HPDE6-E6E7 (cell line): ENCODE measurements at regions not wholly inside any gene's neighbourhood (a gene's known extent, or its start where the extent isn't known, plus 50 kb on each side); places are given as distances from the start of the nearest gene placed in this dataset.

Source experiments
- DNase-seq: peaks from one replicate; pipeline ENCODE4 v3.0.0; 2011; ENCODE audit warnings: missing footprints; ENCODE audit errors: extremely low spot score

GRCh38 chr2:8461341-8461740 lies 220.5 kb upstream of the ID2 start:
- no peak for DNase-seq

DNA sequence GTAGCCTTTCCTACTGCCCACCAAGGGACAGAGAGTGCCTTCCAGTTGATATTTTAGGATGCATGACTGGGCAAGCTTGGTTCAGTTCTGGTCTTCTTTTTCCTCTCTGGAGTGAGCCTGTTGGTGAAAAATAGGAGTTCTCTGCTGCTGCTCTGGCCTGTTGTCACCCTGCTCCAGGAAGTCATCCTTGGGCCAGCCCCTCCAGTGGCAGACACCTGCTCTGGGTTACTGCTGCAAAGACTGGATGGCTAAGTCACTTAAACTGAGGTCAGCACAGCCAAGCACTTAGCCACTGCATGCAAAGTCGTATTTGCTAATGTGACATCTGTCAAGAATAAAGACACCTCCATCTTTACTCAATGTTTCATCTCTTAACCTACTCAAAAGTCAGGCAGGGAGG lies 219.6 kb upstream of the ID2 start:
- no peak for DNase-seq

DNA sequence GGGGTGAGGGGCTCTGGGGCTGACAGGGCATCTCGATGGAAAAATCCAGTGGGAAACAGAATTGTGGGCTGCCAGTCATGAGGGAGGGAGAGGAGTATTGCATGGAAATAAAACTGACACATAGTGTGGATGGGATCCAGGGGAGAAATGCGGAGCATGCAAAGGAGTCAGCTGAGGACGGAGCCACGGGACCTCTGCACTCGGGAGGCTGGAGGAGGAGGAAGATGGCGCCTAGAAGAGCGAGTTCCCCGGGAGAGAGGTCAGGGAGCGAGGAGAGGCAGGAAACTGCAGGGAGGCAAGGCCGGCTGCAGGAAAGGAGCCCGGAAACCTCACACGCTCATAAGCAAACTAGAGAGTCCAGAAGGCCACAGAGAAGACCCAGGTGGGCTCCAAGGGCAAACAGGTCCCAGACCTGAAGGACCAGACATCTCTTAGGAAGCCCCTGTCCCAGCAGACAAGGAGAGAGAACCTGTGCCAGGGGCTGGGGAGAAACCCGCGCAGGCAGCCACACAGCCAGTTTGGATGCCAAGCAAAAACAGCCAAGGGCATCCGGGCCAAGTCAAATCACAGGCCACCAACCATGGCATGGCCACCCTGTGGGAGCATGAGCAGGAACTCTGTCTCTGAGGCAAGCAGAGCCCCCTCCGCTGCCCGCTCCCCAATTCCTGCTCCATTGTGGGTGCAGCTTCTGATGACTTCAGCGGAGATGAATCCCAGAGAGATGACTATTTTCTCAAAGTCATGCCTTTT lies 218.8 kb upstream of the ID2 start:
- no peak for DNase-seq

DNA sequence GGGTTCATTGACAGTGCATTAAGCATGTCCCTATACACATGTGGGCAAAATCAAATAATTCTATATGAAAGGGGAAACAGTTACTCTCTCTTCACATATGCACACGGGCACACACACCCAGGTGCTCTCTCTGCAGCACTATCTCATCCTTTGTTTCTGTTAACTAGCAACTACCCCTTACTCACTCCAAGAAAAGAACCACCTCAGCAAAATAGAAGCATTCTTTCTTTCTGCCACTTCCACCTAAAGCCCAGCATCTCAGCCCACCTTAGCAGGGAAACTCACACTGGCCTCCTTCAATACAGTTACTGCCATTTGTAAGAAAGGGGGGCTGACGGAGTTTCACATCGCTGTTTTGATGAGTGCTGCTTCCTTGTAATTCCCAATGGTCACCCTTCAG lies 216.3 kb upstream of the ID2 start:
- no peak for DNase-seq

GRCh38 chr2:8469709-8470493 lies 212.0 kb upstream of the ID2 start:
- DNase-seq: no peak

DNA sequence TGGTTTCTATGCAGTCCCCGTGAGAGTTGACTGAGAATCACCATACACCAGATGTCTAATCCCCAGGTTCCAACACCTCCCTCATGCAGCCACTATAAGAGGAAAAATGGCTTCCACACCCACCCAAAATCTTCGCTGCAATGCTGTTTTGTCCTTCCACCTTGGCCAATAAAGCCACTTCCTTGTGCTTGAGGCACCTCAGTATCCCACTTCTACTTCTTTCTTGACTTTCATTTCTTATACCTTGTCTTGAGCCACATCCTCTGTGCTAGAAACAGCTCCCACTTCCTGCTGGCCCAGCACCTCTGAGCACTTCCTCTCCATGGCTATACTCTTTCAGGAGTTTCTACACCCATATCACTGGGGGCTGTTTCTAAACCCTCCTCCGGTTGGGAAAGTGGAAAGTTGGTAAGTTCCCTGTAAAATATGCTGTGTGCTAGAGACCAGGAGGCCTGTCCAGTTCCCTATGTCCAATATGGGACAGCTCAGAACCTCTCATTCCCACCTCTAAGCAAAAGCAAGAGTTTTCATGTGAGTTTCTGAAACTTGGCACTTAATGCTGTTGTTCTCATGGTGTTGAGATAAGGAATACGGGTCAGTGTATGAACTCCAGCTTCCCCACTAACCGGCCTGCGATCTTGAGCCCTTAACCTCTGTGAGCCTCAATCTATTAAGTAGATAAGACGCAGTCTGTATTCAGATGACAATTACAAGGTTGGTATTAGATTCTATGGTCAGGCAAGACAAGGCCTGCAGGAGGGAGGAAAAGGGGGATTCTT lies 209.1 kb upstream of the ID2 start:
- DNase-seq: no peak

DNA sequence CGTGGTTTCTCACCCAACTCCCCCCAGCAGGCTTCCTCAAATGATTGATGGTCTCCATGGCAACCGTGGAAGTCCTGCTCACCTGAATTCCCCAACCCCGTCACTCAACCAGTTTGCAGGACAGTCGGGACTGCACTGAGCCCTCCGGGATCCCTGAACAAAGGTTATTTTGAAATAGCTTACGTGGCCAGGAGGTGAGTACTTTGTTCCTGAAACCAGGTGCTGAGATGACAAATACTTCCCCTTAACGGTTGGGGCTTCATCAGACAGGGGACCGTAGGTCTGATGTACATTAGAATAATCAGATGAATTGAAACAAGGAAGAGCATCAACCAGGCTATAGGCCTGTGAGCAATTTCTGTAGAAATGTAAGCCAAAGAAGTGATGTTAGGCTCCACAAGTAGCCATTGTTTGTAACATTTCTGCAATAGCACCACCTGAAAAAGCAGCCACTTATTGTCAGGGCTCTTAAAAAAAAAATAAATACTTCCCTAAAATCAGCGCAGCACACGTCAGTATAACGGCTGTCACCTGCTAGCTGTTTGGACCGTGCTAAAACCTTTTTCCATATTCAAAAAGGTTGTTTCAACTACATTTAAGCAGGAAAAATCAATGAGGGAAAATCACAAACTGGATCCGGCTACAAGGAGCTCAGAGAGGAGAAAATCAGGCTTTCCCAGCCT lies 206.4 kb upstream of the ID2 start:
- DNase-seq: no peak

DNA sequence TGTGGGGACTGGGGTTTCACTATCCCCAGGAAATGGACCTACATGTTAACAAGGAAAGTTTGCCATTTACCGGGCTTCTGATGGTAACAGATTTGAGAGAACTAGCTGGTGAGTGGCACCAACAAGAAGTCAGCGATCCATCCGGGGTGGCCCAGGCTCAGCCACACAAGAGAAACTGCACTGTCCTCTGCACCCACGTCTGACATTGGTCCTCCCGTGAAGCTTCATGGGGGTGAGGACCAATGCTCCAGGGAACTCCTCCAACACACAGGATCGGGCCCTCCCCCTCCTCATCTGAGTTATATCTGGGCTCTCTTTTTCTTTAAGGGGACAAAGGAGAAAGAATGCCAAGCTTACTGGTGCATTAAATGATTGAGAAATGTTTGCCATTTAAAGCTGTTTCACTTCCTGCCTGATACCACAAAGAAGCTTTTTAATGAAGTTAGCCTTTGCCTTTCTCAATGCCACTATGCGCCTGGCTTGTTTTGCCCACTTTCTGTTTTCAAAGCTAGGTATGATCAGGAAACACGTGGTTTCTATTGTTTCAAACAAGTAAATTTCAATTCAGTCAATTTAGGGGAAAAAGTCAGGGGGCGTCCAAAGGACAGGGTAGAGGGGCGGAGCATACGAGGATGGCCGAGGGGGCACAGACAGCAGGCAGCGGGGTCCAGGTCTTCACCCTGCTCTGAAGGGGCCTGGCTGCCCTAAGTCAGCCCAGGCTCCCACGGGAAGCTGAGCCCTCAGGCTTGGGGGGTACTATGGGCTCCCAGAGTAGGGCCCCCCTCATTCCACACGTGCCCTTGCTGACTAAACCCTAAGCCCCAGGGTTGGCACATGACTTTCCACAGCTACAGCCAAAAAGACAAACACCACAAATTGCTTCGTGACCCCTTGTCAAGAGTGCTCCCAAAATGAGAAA lies 204.0 kb upstream of the ID2 start:
- DNase-seq: no peak

GRCh38 chr2:8478471-8478793 lies 203.4 kb upstream of the ID2 start:
- DNase-seq: no peak

DNA sequence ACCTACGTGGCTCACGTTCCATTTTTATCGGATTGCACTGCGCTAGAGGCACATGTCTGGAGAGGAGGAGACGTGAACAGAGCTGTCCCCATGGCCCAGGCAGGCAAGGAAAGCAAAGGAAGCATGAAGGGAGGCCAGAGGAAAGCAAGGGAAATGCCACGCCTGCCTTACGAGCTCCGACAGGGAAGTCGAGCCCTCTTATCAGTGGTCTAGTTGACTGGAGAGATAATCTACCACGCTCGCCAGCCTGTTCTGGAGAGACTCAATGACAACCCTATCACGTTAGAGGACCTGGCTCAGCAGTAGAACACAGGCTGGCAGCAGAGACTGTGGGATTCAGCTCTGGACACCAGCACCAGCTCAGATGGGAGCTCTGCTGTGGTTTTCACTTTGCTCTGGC lies 202.6 kb upstream of the ID2 start:
- no peak for DNase-seq

- DNase-seq: no peak
Measured at GRCh38 chr2:8480915-8481314, 200.9 kb upstream of the ID2 start.

DNA sequence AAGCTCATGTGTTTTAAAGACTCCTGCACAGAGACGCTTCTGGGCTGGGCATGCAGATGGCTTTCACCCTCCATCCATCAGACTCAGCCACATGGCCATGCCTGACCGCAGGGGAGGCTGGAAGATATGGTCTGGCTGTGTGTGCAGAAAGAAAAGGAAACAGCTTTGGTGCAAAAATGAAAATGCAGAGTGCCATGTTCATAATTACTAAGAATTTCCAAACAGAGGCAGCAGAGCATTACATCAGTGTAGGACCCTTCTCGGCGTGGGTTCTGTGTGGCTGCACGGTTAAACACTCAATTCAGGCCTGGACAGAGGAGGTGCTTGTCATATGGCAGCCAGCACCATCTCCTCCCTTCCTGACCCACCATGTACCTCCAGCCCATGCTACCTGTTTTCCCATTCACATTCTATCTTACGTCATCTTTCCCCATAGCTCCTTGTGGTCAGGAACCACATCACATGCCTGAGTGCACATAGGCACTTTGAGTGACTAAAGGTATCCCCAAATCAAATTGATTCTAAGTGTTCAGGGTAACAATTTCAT lies 200.3 kb upstream of the ID2 start:
- DNase-seq: no peak

GRCh38 chr2:8482432-8482831 lies 199.4 kb upstream of the ID2 start:
- no peak for DNase-seq

DNA sequence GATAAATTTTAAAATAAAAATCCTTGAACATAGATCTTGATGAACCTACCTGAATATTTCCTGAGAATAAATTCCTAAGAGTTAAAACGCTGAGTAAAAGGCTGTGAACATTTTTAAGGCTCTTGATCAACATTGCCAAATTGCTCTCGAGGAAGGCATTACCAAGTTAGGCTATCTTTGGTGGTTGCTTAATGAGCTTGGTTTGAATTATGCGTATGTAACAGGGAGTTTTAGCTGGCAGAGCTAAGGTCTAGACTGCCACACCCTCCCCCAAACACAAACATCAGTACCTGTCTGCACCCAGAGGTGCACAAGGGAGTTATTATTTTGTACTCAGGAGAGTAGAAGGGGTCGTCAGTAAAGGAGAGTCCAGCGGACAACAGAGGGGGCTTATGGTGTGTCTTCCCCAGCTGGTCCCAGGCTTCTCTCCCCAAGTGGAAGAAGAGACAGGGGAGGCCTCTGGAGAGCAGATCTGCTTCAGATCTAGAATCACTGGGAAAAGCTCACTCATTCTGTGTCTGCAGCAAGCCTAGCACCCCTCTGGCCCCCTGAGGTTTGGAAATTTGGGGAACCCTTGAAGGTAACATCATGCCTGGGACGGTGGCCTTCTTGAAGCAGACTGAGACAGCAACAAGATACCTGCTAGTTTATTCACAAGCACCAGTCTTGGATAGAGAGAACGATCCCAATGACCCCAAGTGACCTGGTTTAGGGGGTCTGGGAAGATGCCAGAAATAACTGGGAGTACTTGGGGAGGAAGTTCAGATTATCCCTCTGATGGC lies 197.2 kb upstream of the ID2 start:
- DNase-seq: no peak

GRCh38 chr2:8485736-8486135 lies 196.1 kb upstream of the ID2 start:
- DNase-seq: no peak

GRCh38 chr2:8486141-8486540 lies 195.7 kb upstream of the ID2 start:
- no peak for DNase-seq

- DNase-seq: no peak
Measured at GRCh38 chr2:8487461-8487932, 194.4 kb upstream of the ID2 start.

GRCh38 chr2:8488001-8488738 lies 193.7 kb upstream of the ID2 start:
- no peak for DNase-seq

DNA sequence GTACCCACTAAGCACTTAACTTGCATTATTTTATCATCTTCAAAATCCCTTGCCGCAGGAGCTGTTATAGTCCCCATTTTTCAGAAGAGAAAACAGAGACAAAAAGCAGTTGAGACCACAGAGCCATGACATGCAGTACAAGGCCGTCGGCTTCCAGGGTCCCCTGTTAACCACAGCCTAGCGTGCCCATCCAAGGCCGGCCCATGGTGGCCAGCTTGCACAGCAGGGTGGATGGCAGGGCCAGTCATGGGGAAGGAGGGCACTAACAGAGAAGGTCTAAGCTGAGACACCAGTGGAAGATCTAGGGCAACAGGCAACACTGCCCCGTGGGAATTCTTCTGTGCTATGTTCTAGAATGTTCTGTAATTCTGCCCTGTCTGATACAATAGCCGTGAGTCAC lies 192.6 kb upstream of the ID2 start:
- no peak for DNase-seq
